ENCODE measurements at regions not wholly inside any gene's neighbourhood (a gene's known extent, or its start where the extent isn't known, plus 50 kb on each side); places are given as distances from the start of the nearest gene placed in this dataset.

DNA sequence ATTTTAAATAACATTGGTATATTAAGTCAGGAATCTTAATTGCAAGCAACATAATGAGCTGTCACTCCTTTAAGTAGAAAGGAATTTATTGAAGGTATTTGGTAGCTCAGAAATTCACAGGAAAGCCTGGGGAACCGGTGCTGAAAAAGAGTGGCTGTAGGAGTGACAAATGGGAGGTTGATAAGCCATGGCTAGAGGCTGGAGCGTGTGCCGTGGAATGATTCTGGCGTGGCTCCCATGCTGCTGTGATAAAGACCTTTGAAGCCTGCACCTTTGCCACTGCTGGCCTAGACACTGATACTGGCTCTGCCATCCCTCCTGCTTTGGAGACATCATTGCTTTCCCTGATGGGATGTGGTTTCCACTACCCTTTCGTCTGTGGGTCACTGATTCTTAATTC, 65.7 kb upstream of the ATG10 start:
- TF ChIP-seq, protein P1, sequence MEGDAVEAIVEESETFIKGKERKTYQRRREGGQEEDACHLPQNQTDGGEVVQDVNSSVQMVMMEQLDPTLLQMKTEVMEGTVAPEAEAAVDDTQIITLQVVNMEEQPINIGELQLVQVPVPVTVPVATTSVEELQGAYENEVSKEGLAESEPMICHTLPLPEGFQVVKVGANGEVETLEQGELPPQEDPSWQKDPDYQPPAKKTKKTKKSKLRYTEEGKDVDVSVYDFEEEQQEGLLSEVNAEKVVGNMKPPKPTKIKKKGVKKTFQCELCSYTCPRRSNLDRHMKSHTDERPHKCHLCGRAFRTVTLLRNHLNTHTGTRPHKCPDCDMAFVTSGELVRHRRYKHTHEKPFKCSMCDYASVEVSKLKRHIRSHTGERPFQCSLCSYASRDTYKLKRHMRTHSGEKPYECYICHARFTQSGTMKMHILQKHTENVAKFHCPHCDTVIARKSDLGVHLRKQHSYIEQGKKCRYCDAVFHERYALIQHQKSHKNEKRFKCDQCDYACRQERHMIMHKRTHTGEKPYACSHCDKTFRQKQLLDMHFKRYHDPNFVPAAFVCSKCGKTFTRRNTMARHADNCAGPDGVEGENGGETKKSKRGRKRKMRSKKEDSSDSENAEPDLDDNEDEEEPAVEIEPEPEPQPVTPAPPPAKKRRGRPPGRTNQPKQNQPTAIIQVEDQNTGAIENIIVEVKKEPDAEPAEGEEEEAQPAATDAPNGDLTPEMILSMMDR (IDR thresholded peaks at IDR 0.05): no peak
- no peak for TF ChIP-seq POLR2A (IDR thresholded peaks at IDR 0.05)
- no peak for TF ChIP-seq POLR2AphosphoS5 (IDR thresholded peaks at IDR 0.05)
